Natural killer cell (primary cell): ENCODE measurements at regions not wholly inside any gene's neighbourhood (a gene's known extent, or its start where the extent isn't known, plus 50 kb on each side); places are given as distances from the start of the nearest gene placed in this dataset.

ENCODE experiments used
- ATAC-seq, 3 donors: fragments of 150-1000 bp in 2 of 3; fragments of 200-7000 bp in 1 of 3; cut with Tn5 transposase; 1 replicate in 1 of 3; 2 replicates in 2 of 3; pipeline ENCODE4 v1.10.0; 2021; ENCODE audit warnings: mild to moderate bottlenecking in 2 of 3, moderate library complexity in 2 of 3
- DNase-seq, 2 donors: peaks; one replicate each; pipeline versions ENCODE4 v3.0.0 to v3.0.0-alpha.2; 2013 to 2021; ENCODE audit warnings: mixed read lengths in 1 of 2
- H3K27ac ChIP-seq: one replicate; pipeline ENCODE4 v1.5.1; 2013; ENCODE audit warnings: mild to moderate bottlenecking, low read length
- H3K27me3 ChIP-seq: one replicate; pipeline ENCODE4 v1.6.1; 2013; ENCODE audit warnings: low read length; ENCODE audit not compliant: control insufficient read depth, insufficient read depth
- H3K36me3 ChIP-seq: one replicate; pipeline ENCODE4 v1.6.1; 2013; ENCODE audit warnings: low read length; ENCODE audit not compliant: control insufficient read depth, insufficient read depth
- H3K4me1 ChIP-seq: one replicate; pipeline ENCODE4 v1.6.1; 2013; ENCODE audit warnings: low read length; ENCODE audit not compliant: control insufficient read depth, insufficient read depth
- H3K4me3 ChIP-seq: one replicate; pipeline ENCODE4 v1.5.1; 2013; ENCODE audit warnings: low read length
- H3K9me3 ChIP-seq: one replicate; pipeline ENCODE4 v1.6.1; 2013; ENCODE audit warnings: low read length; ENCODE audit not compliant: control insufficient read depth, insufficient read depth
- H3K27ac Mint-ChIP-seq, 2 donors: one replicate each; pipeline ENCODE4 v1.8.0; 2022; ENCODE audit warnings: mild to moderate bottlenecking in 2 of 2, mixed read lengths in 2 of 2, moderate library complexity in 1 of 2
- H3K27me3 Mint-ChIP-seq, 2 donors: one replicate each; pipeline ENCODE4 v1.8.0; 2022; ENCODE audit warnings: low read depth in 2 of 2, mixed read lengths in 2 of 2
- H3K36me3 Mint-ChIP-seq: one replicate; pipeline ENCODE4 v1.8.0; 2022; ENCODE audit warnings: mixed read lengths
- H3K4me1 Mint-ChIP-seq, 2 donors: one replicate each; pipeline ENCODE4 v1.8.0; 2022; ENCODE audit warnings: mixed read lengths in 2 of 2
- H3K4me3 Mint-ChIP-seq: one replicate; pipeline ENCODE4 v1.8.0; 2022; ENCODE audit warnings: mild to moderate bottlenecking, moderate library complexity, mixed read lengths
- H3K9me3 Mint-ChIP-seq, 2 donors: one replicate each; pipeline ENCODE4 v1.8.0; 2022; ENCODE audit warnings: mixed read lengths in 2 of 2
- WGBS: methylation state at CpG from one replicate; pipeline ENCODE4 v1.1.7; 2013; ENCODE audit warnings: missing lambda C conversion rate; ENCODE audit not compliant: insufficient coverage; 5-methylcytosine and 5-hydroxymethylcytosine counted together
- intact Hi-C: fragments of 100-400 bp; cut with micrococcal nuclease; formaldehyde crosslinking; loops from one replicate; pipeline ENCODE4 v1.14.2; 2022
- TF ChIP-seq, protein P1 (sequence below): fragments of 200-600 bp; IDR thresholded peaks from one replicate; pipeline ENCODE4 v1.8.0; 2022; ENCODE audit warnings: antibody characterized with exemption

DNA sequence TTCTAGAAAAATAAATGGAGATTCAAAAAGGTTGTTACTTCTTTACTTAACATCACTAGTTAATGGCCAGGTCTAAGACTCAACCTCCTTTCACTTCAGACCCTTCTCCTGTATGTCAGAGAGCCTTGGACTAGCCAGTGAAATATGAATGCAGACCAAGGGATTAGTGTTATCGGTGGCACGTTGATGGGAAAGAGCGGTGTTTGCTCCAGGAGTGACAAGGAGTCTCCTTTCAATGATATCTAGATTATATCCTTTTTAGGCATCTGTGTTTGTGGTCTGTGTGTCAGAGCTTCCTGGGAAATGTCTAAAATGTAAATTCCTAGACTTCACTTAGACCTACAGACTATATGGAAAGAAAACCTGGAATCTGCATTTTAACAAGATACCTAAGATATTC is 658.0 kb upstream of the KCNMB2 start:
- H3K27me3 Mint-ChIP-seq = no peaks in the 10 kb centered on the region
- H3K4me1 ChIP-seq = no peaks in the 10 kb centered on the region
- intact Hi-C loops = no loop called here
- WGBS = 100% methylated on average over 3 of the region's 3 CpGs
- H3K4me1 Mint-ChIP-seq = no peaks in the 10 kb centered on the region
- no peak overlapping the region for H3K27ac ChIP-seq
- no peaks in the 10 kb centered on the region for H3K27me3 ChIP-seq
- no peaks in the 10 kb centered on the region for H3K9me3 ChIP-seq
- no peak overlapping the region for H3K27ac Mint-ChIP-seq
- H3K4me3 ChIP-seq = no peak overlapping the region
- no peak for DNase-seq
- H3K36me3 Mint-ChIP-seq = no peaks in the 10 kb centered on the region
- no peak overlapping the region for H3K4me3 Mint-ChIP-seq
- H3K36me3 ChIP-seq = no peaks in the 10 kb centered on the region
- no peaks in the 10 kb centered on the region for H3K9me3 Mint-ChIP-seq
- TF ChIP-seq, protein P1, sequence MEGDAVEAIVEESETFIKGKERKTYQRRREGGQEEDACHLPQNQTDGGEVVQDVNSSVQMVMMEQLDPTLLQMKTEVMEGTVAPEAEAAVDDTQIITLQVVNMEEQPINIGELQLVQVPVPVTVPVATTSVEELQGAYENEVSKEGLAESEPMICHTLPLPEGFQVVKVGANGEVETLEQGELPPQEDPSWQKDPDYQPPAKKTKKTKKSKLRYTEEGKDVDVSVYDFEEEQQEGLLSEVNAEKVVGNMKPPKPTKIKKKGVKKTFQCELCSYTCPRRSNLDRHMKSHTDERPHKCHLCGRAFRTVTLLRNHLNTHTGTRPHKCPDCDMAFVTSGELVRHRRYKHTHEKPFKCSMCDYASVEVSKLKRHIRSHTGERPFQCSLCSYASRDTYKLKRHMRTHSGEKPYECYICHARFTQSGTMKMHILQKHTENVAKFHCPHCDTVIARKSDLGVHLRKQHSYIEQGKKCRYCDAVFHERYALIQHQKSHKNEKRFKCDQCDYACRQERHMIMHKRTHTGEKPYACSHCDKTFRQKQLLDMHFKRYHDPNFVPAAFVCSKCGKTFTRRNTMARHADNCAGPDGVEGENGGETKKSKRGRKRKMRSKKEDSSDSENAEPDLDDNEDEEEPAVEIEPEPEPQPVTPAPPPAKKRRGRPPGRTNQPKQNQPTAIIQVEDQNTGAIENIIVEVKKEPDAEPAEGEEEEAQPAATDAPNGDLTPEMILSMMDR = no peak
- ATAC-seq = no peak

DNA sequence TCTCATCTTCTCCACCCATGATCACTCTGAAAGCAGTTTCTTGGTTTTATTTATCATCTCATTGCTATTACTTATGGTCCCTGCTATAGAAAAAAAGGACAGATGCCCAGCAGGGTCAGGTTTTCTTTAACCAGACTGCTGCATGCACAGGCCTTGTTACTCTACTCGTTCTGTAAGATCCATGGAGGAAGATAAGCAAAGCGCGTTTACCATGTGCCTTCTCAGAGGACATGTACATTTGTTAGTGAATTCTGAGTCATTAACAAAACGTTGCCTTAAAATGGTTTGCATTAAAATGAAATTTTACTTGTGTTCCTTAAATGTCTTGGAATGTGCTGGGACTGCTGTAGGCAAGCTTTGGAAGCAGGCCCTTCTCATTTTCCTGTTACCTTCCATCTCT is 657.3 kb upstream of the KCNMB2 start:
- H3K4me1 ChIP-seq = no peaks in the 10 kb centered on the region
- H3K27ac Mint-ChIP-seq = no peak overlapping the region
- ATAC-seq (no peak), DNase-seq (no peak)
- H3K4me1 Mint-ChIP-seq = no peaks in the 10 kb centered on the region
- H3K9me3 ChIP-seq = no peaks in the 10 kb centered on the region
- no peak overlapping the region for H3K4me3 Mint-ChIP-seq
- no peak overlapping the region for H3K27ac ChIP-seq
- H3K36me3 Mint-ChIP-seq = no peaks in the 10 kb centered on the region
- WGBS = 89% methylated on average over 4 of the region's 4 CpGs
- no peaks in the 10 kb centered on the region for H3K27me3 Mint-ChIP-seq
- intact Hi-C loops = no loop called here
- H3K36me3 ChIP-seq = no peaks in the 10 kb centered on the region
- no peaks in the 10 kb centered on the region for H3K9me3 Mint-ChIP-seq
- H3K27me3 ChIP-seq = no peaks in the 10 kb centered on the region
- no peak overlapping the region for H3K4me3 ChIP-seq
- TF ChIP-seq, protein P1 = no peak

DNA sequence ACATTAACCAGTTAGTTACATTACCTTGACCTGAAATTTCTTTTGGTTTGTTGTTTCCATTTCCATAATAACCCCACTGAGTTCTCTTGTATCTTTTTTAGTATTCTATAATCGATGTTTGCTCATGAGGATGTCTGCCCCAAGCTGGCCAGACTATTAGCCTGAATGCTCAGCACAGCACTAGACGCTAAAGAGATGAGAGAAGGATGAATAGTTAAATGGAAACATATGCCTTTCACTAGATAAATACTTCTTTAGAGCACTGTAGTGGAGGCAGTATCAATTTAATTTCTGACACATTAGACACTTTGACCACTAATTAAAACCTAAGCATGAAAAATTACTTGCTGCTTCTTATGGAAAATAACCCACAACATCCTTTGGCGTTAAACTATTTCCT is 654.9 kb upstream of the KCNMB2 start:
- ATAC-seq (no peak), DNase-seq (no peak)
- 86% methylated on average over 2 of the region's 3 CpGs for WGBS
- no peak overlapping the region for H3K27ac Mint-ChIP-seq
- Histone ChIP-seq H3K27me3 (no peaks in the 10 kb centered on the region), H3K4me1 (no peaks in the 10 kb centered on the region), H3K9me3 (no peaks in the 10 kb centered on the region), H3K36me3 (no peaks in the 10 kb centered on the region), H3K27ac (no peak overlapping the region), H3K4me3 (no peak overlapping the region)
- TF ChIP-seq, protein P1 = no peak
- H3K9me3 Mint-ChIP-seq = no peaks in the 10 kb centered on the region
- intact Hi-C loops = no loop called here
- H3K36me3 Mint-ChIP-seq = no peaks in the 10 kb centered on the region
- no peaks in the 10 kb centered on the region for H3K4me1 Mint-ChIP-seq
- no peak overlapping the region for H3K4me3 Mint-ChIP-seq
- H3K27me3 Mint-ChIP-seq = no peaks in the 10 kb centered on the region

DNA sequence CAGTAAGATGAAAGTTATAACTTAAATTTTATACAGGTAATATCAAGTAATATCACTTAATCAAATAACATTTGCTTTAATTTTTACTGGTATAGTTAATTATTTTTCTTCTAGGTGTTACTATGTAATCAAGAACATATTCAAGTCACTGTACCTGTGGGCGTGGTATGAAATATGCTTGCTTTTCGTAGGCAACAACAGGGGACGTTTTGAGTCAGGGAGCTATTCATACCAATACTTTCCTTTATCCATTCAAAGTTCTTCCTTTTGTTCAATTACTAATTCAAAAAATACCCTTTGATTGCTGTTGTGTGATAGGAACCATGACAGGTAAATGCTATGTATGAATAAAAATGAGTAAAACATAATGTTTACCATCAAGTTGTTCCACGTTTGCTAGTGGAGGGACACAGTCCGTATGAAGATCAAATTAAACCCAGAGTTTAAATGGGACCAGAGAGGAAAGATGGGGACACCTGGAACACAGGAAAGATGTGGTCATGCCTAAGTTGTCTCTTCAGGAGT is 654.0 kb upstream of the KCNMB2 start:
- Mint-ChIP-seq H3K27me3 (no peaks in the 10 kb centered on the region), H3K9me3 (no peaks in the 10 kb centered on the region), H3K36me3 (no peaks in the 10 kb centered on the region), H3K27ac (no peak overlapping the region), H3K4me3 (no peak overlapping the region), H3K4me1 (no peaks in the 10 kb centered on the region)
- TF ChIP-seq, protein P1 = no peak
- 92% methylated on average over 5 of the region's 5 CpGs for WGBS
- Histone ChIP-seq H3K27me3 (no peaks in the 10 kb centered on the region), H3K27ac (no peak overlapping the region), H3K4me1 (no peaks in the 10 kb centered on the region), H3K9me3 (no peaks in the 10 kb centered on the region), H3K4me3 (no peak overlapping the region), H3K36me3 (no peaks in the 10 kb centered on the region)
- DNase-seq (no peak), ATAC-seq (no peak)
- intact Hi-C loops = no loop called here
